HG02610 (cell line): ENCODE measurements at regions not wholly inside any gene's neighbourhood (a gene's known extent, or its start where the extent isn't known, plus 50 kb on each side); places are given as distances from the start of the nearest gene placed in this dataset.
"Not testable (repeated sequence)": the region's sequence is repeated elsewhere in the genome, so short reads cannot be mapped to it uniquely, and the experiment has no call there.

Source experiments
- ATAC-seq: cut with Tn5 transposase; IDR thresholded peaks from one replicate; pipeline ENCODE4 v1.9.1; 2021; ENCODE audit warnings: mild to moderate bottlenecking, moderate library complexity; ENCODE audit not compliant: unreplicated experiment

DNA sequence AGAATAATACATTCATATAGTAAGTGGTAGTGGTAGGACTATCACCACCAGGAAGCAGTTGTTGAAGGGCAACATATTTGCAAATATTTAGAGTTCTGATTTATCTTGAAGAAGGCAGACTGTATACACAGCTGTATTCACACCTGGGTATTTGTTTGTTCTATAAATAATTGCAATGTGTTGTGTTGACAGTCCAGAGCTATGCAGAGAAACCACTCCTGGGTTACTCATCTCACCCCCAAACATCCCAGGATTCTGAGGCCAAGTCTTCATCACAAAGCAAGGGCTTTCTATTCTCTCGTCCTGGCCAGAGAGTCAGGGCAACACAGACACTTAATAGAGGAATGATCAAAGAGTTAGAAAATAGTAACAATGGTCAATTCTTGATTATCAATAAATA is 102.1 kb upstream of the FAT3 start:
- no peak for ATAC-seq

GRCh38 chr11:92111287-92111686 is 113.3 kb upstream of the FAT3 start:
- ATAC-seq, result no peak

- ATAC-seq, result no peak
Observed at GRCh38 chr11:92109466-92109865, 115.2 kb upstream of the FAT3 start.

DNA sequence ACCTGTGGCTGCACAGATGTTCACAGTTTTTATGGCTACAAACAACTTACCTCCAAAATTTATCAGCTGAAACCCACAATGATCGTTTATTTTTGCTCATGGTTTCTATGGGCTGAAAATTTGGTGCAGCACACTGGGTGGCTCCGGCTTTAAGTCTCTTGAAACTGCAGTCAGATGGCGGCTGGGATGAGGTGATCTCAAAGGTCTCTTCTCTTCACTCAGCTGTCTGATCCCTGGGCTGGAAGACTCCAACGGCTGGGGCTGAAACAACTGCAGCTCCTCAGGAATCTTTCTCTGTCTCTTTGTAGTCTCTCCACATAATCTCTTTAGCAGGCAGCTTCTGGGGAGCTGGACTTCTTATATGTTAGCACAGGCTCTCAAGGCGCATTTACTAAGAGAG is 117.3 kb upstream of the FAT3 start:
- no peak for ATAC-seq

DNA sequence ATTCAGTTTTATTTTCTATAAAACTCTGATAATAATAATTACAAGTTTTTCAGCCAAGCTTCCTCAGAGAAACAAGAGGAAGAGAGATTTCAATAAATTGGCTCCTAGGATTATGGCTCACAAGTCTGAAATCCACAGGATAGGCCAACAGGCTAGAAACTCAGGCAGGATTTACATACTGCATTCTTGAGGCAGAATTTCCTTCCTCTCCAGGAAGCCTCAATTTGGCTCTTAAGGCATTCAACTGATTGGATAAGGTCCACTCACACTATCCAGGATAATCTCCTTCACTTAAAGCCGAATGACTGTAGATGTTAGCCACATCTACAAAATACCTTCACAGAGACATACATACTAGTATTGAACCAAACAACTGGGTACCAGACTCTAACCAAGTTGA is 120.3 kb upstream of the FAT3 start:
- no peak for ATAC-seq

DNA sequence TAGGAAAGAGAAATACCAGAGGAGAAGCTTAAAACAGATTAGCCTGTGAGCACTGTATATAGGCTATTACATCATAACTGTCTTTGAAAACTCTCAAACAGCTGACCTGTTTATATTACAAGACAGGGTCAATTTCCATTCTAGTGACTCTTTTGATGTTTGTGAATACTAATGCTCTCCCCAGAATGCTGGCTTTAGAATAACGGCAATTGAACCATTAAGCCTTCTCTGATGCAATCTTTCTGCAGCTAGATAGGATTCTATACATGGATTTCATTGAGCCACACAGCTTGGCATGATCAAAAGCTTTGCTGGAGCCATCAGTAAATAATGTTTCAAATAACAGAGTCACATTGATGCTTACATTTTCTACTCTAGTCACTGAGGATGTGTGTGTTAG is 122.7 kb upstream of the FAT3 start:
- no peak for ATAC-seq

DNA sequence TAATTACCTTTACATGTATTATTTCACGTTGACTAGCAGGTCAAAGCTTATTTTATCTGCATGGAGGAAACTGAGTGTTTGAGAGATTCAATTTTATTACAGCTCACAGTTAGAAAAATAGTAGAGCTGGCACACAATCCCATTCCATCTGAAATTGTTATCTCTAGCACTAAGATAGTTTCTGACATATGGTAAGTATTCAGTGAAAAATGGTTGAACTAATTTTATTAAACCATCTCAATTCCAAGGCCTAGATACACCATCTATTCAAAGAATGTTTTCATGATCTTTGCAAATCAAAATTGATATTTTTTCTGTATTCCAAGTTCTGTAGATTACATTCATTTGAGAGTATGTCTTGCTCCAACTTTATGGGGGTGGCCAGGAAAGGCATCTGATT is 125.4 kb upstream of the FAT3 start:
- no peak for ATAC-seq

- ATAC-seq, result no peak
Observed at GRCh38 chr11:92098172-92098571, 126.4 kb upstream of the FAT3 start.

DNA sequence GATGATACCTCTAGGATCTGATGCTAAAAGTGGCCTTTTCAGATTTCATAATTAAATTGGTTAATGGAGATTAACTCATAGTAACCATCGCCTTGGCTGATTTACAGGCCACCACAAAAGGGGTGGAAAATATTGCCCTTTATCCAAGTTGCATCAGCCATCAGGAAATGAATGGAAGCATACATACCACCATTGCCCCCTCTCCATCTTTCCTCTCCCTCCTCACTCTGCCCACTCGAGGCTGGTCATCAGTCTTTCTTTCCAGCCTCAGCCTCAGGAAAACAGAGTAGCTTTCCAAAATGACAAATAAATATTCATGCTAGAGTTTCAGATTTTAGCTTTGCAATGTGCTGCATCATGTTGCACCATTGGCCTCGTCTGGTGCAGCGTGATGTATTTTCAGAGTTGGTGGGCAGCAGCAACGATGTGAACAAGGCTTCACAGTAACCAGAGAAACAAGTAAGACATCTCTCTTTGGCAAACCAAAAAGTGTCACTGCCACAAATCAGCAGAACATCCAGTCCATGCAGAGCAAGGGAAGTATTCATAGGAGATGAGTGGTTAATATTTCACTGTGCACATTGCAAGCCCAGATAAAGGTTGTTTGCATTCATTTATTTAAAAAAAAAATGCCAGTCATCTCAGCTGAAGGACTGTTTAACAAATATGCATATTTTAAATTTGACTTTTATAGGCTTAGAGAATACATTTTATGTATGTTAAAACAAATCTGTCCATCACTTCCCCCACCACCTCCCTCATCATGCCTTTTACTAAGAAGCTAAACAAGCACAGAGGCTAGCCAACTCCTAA is 136.7 kb upstream of the FAT3 start:
- ATAC-seq, result no peak

GRCh38 chr11:92083123-92083522 is 141.5 kb upstream of the FAT3 start:
- ATAC-seq, result no peak

GRCh38 chr11:92082652-92083051 is 142.0 kb upstream of the FAT3 start:
- no peak for ATAC-seq

- ATAC-seq, result not testable (repeated sequence)
Observed at GRCh38 chr11:92074498-92074897, 150.1 kb upstream of the FAT3 start.

GRCh38 chr11:92071660-92072059 is 153.0 kb upstream of the FAT3 start:
- no peak for ATAC-seq

GRCh38 chr11:92070026-92070889 is 154.4 kb upstream of the FAT3 start:
- no peak for ATAC-seq

DNA sequence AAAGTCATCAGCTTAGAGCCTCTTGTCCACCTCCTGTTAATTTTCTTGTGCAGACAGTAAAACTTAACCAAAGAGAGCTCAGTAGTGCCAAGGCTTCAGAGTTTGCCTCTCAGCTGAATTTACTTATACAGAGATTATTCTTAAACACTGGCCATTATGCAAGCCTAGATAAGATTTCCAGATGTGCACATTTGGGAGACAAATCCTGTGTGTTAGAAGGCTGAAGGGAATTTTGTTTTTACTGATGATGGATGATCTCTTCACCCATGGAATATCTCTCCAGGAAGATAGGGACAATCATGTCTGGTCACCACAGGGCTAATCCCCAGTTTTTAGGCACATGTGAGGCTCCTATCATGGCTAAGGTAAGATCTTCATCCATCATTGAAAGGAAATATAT is 157.6 kb upstream of the FAT3 start:
- ATAC-seq, result no peak

DNA sequence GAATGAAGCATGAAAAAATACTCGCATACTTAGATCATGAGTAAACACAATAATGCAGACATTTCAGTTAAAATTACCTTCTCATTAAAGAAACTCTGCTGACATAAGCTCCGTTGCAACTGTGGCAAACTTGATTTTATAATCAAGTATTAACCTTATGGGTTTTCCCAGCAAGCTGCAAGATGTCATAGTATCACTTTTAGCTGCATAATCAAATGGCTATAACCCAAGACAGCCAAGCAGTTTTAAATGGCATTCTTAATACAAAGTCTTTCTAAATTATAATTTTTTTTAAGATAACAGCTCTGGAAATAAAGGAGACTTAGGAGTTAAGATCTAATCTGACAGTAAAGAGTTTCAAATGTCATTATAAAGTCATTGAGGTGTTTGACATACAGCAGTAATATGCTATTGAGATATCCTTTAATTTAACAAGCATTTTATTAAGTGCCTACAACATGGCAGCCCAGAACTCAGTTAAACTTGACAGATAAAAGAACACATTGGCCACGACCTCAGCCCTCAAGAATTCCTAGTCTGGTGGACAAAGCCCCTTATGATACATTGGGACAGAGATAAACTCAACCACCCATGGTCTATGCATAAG is 163.1 kb upstream of the FAT3 start:
- no peak for ATAC-seq

- no peak for ATAC-seq
Observed at GRCh38 chr11:92057849-92058442, 166.7 kb upstream of the FAT3 start.

DNA sequence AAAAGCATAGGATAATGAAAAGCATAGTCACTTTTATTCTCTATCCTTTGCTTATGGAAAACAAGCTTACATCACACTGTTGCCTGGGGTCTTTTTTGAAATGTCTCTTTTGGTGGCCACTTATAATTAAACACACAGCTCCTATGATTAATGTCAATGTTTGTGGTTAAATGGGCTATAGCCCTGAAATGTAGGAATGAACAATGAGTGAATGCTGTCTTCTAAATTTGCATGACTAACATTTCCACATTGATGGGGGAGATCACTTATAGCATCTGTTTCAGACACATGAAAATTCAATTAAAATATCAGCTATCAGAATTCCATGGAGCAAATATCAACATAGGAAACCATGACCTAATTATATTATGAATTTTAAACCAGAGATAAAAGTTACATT is 171.4 kb upstream of the FAT3 start:
- ATAC-seq, result no peak

DNA sequence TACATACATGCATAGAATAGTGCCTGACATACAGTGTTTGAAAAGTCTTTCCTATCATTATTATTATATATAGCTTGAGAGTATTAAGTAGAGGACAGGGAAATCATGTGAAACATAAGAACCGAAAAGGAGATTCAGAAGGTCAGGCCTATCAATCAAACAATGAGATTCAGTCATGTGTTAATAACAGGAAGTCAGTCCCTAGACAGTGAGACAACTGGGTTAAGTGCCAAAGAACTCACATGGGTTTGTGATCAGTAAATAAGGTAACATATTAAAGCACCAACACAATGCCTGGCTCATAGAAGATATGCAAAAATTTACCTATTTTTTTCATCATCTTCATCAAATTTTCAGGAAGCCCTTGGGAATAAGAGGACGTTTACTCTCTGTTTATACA is 174.3 kb upstream of the FAT3 start:
- ATAC-seq, result no peak

DNA sequence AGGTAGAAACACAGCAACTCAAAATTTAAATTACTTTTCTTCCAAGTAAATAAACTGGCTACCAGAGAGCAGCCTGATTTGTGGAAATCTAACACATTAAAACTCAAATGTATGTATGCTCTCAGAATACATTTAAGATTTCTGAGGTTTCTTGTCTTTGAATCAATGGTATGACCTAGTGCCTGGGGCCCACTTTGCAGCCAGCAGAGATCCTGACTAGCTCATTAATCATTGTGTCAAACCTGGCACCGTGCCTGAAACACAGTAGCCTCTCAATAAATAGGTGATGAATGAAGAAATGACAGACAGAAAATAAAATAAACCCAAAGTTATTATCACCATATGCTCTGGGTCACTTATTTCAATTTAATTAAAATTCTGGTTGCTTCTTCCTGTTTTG is 176.2 kb upstream of the FAT3 start:
- ATAC-seq, result no peak

- ATAC-seq, result no peak
Observed at GRCh38 chr11:92046103-92046502, 178.5 kb upstream of the FAT3 start.
